HG03558 (cell line): ENCODE measurements at regions not wholly inside any gene's neighbourhood (a gene's known extent, or its start where the extent isn't known, plus 50 kb on each side); places are given as distances from the start of the nearest gene placed in this dataset.

Source experiments
- ATAC-seq: cut with Tn5 transposase; IDR thresholded peaks from one replicate; pipeline ENCODE4 v1.9.1; 2021; ENCODE audit warnings: moderate number of reproducible peaks; ENCODE audit not compliant: unreplicated experiment; ENCODE audit errors: extremely low read depth

GRCh38 chr9:89801742-89802670 is 197.2 kb downstream of the GADD45G start:
- ATAC-seq, result no peak

- no peak for ATAC-seq
These were observed 198.1 kb downstream of the GADD45G start for GRCh38 chr9:89802781-89803355.

- no peak for ATAC-seq
These were observed 198.6 kb downstream of the GADD45G start for GRCh38 chr9:89803403-89803802.

- no peak for ATAC-seq
These were observed 200.1 kb downstream of the GADD45G start for GRCh38 chr9:89804766-89805531.

GRCh38 chr9:89805571-89806292 is 200.9 kb downstream of the GADD45G start:
- ATAC-seq, result no peak

- ATAC-seq, result no peak
These were observed 201.7 kb downstream of the GADD45G start for GRCh38 chr9:89806371-89807100.

- ATAC-seq, result no peak
These were observed 202.2 kb downstream of the GADD45G start for GRCh38 chr9:89807101-89807395.

- ATAC-seq, result no peak
These were observed 202.9 kb downstream of the GADD45G start for GRCh38 chr9:89807682-89808075.

GRCh38 chr9:89808076-89808755 is 203.4 kb downstream of the GADD45G start:
- no peak for ATAC-seq

GRCh38 chr9:89808756-89809181 is 204.0 kb downstream of the GADD45G start:
- ATAC-seq, result no peak

GRCh38 chr9:89810431-89810830 is 205.6 kb downstream of the GADD45G start:
- ATAC-seq, result no peak

- ATAC-seq, result no peak
These were observed 206.5 kb downstream of the GADD45G start for GRCh38 chr9:89811356-89811755.

- ATAC-seq, result no peak
These were observed 207.2 kb downstream of the GADD45G start for GRCh38 chr9:89811886-89812450.

GRCh38 chr9:89812556-89813181 is 207.9 kb downstream of the GADD45G start:
- no peak for ATAC-seq

- no peak for ATAC-seq
These were observed 208.7 kb downstream of the GADD45G start for GRCh38 chr9:89813482-89813881.

- ATAC-seq, result no peak
These were observed 209.7 kb downstream of the GADD45G start for GRCh38 chr9:89814340-89815040.

GRCh38 chr9:89815061-89815902 is 210.5 kb downstream of the GADD45G start:
- peak; percentile 12 for ATAC-seq
